ENCODE measurements at regions not wholly inside any gene's neighbourhood (a gene's known extent, or its start where the extent isn't known, plus 50 kb on each side); places are given as distances from the start of the nearest gene placed in this dataset.

- no peak for TF ChIP-seq NFIC (IDR thresholded peaks at IDR 0.05)
- no peak for TF ChIP-seq TAF1 (IDR thresholded peaks at IDR 0.05; ENCODE audit: low read depth)
- no peak for TF ChIP-seq FOXM1 (IDR thresholded peaks at IDR 0.05; ENCODE audit: borderline replicate concordance, low read depth)
- TF ChIP-seq, protein P1, sequence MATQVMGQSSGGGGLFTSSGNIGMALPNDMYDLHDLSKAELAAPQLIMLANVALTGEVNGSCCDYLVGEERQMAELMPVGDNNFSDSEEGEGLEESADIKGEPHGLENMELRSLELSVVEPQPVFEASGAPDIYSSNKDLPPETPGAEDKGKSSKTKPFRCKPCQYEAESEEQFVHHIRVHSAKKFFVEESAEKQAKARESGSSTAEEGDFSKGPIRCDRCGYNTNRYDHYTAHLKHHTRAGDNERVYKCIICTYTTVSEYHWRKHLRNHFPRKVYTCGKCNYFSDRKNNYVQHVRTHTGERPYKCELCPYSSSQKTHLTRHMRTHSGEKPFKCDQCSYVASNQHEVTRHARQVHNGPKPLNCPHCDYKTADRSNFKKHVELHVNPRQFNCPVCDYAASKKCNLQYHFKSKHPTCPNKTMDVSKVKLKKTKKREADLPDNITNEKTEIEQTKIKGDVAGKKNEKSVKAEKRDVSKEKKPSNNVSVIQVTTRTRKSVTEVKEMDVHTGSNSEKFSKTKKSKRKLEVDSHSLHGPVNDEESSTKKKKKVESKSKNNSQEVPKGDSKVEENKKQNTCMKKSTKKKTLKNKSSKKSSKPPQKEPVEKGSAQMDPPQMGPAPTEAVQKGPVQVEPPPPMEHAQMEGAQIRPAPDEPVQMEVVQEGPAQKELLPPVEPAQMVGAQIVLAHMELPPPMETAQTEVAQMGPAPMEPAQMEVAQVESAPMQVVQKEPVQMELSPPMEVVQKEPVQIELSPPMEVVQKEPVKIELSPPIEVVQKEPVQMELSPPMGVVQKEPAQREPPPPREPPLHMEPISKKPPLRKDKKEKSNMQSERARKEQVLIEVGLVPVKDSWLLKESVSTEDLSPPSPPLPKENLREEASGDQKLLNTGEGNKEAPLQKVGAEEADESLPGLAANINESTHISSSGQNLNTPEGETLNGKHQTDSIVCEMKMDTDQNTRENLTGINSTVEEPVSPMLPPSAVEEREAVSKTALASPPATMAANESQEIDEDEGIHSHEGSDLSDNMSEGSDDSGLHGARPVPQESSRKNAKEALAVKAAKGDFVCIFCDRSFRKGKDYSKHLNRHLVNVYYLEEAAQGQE (IDR thresholded peaks at IDR 0.05; ENCODE audit: low read depth): no peak
- TF ChIP-seq YY1 (IDR thresholded peaks at IDR 0.05; ENCODE audit: low read depth): no peak
- TF ChIP-seq EP300 (IDR thresholded peaks at IDR 0.05; ENCODE audit: borderline replicate concordance): no peak
- TF ChIP-seq EGR1 (IDR thresholded peaks at IDR 0.05): no peak
- TF ChIP-seq TCF12 (IDR thresholded peaks at IDR 0.05; ENCODE audit: low read depth): no peak
- TF ChIP-seq TEAD4 (IDR thresholded peaks at IDR 0.05): no peak
- TF ChIP-seq, protein P2, sequence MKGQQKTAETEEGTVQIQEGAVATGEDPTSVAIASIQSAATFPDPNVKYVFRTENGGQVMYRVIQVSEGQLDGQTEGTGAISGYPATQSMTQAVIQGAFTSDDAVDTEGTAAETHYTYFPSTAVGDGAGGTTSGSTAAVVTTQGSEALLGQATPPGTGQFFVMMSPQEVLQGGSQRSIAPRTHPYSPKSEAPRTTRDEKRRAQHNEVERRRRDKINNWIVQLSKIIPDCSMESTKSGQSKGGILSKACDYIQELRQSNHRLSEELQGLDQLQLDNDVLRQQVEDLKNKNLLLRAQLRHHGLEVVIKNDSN (IDR thresholded peaks at IDR 0.05): no peak
- TF ChIP-seq CEBPB (IDR thresholded peaks at IDR 0.05): no peak
- TF ChIP-seq, protein P3, sequence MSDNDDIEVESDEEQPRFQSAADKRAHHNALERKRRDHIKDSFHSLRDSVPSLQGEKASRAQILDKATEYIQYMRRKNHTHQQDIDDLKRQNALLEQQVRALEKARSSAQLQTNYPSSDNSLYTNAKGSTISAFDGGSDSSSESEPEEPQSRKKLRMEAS (IDR thresholded peaks at IDR 0.05): no peak
- no peak for TF ChIP-seq CREB1 (IDR thresholded peaks at IDR 0.05; ENCODE audit: low read depth)
- TF ChIP-seq ZBTB7A (IDR thresholded peaks at IDR 0.05; ENCODE audit: low read depth): no peak
- no peak for TF ChIP-seq RAD21 (IDR thresholded peaks at IDR 0.05; ENCODE audit: low read depth)
These were observed 383.5 kb downstream of the C6orf118 start for GRCh38 chr6:164925681-164926530.

DNA sequence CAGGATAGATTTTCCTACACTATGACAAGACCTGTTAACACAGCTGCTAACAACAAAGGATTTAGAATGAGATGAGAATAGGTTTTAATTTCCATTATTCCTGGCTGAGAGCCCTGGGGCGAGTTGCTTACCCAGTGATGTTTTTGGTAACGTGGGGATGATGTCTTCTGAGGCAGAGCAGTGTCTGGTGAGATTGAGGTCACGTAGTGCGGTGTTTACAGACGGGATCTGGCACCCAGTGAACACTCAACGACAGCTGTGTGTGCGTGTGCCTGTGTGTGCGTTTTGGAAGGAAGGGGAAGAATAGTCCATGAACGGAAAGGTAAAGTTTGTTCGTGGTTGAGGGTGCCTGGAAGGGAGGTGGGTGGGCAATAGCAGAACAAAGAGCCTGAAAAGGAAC, 384.7 kb downstream of the C6orf118 start:
- TF ChIP-seq NFIC (IDR thresholded peaks at IDR 0.05) (no peak), CEBPB (IDR thresholded peaks at IDR 0.05) (no peak), TAF1 (IDR thresholded peaks at IDR 0.05; ENCODE audit: low read depth) (no peak), CREB1 (IDR thresholded peaks at IDR 0.05; ENCODE audit: low read depth) (no peak), RAD21 (IDR thresholded peaks at IDR 0.05; ENCODE audit: low read depth) (no peak), ZBTB7A (IDR thresholded peaks at IDR 0.05; ENCODE audit: low read depth) (no peak), EGR1 (IDR thresholded peaks at IDR 0.05) (no peak), FOXM1 (IDR thresholded peaks at IDR 0.05; ENCODE audit: borderline replicate concordance, low read depth) (no peak), YY1 (IDR thresholded peaks at IDR 0.05; ENCODE audit: low read depth) (no peak)
- TF ChIP-seq, protein P3 (IDR thresholded peaks at IDR 0.05): no peak

- TF ChIP-seq, protein P2 (IDR thresholded peaks at IDR 0.05): no peak
- TF ChIP-seq TAF1 (IDR thresholded peaks at IDR 0.05; ENCODE audit: low read depth): no peak
- no peak for TF ChIP-seq NFIC (IDR thresholded peaks at IDR 0.05)
- TF ChIP-seq RAD21 (IDR thresholded peaks at IDR 0.05; ENCODE audit: low read depth): no peak
- TF ChIP-seq CREB1 (IDR thresholded peaks at IDR 0.05; ENCODE audit: low read depth): no peak
- TF ChIP-seq ZBTB7A (IDR thresholded peaks at IDR 0.05; ENCODE audit: low read depth): no peak
- TF ChIP-seq FOXM1 (IDR thresholded peaks at IDR 0.05; ENCODE audit: borderline replicate concordance, low read depth): no peak
- no peak for TF ChIP-seq EP300 (IDR thresholded peaks at IDR 0.05; ENCODE audit: borderline replicate concordance)
- TF ChIP-seq TEAD4 (IDR thresholded peaks at IDR 0.05): no peak
- TF ChIP-seq CEBPB (IDR thresholded peaks at IDR 0.05): no peak
- TF ChIP-seq, protein P3 (IDR thresholded peaks at IDR 0.05): no peak
- no peak for TF ChIP-seq YY1 (IDR thresholded peaks at IDR 0.05; ENCODE audit: low read depth)
- no peak for TF ChIP-seq EGR1 (IDR thresholded peaks at IDR 0.05)
- TF ChIP-seq, protein P1 (IDR thresholded peaks at IDR 0.05; ENCODE audit: low read depth): no peak
- no peak for TF ChIP-seq TCF12 (IDR thresholded peaks at IDR 0.05; ENCODE audit: low read depth)
These were observed 392.2 kb downstream of the C6orf118 start for GRCh38 chr6:164917211-164917610.

- TF ChIP-seq TCF12 (IDR thresholded peaks at IDR 0.05; ENCODE audit: low read depth): no peak
- no peak for TF ChIP-seq EGR1 (IDR thresholded peaks at IDR 0.05)
- no peak for TF ChIP-seq RAD21 (IDR thresholded peaks at IDR 0.05; ENCODE audit: low read depth)
- TF ChIP-seq, protein P3 (IDR thresholded peaks at IDR 0.05): no peak
- no peak for TF ChIP-seq CREB1 (IDR thresholded peaks at IDR 0.05; ENCODE audit: low read depth)
- TF ChIP-seq TAF1 (IDR thresholded peaks at IDR 0.05; ENCODE audit: low read depth): no peak
- TF ChIP-seq FOXM1 (IDR thresholded peaks at IDR 0.05; ENCODE audit: borderline replicate concordance, low read depth): no peak
- no peak for TF ChIP-seq CEBPB (IDR thresholded peaks at IDR 0.05)
- TF ChIP-seq, protein P1 (IDR thresholded peaks at IDR 0.05; ENCODE audit: low read depth): no peak
- no peak for TF ChIP-seq TEAD4 (IDR thresholded peaks at IDR 0.05)
- TF ChIP-seq ZBTB7A (IDR thresholded peaks at IDR 0.05; ENCODE audit: low read depth): no peak
- TF ChIP-seq EP300 (IDR thresholded peaks at IDR 0.05; ENCODE audit: borderline replicate concordance): no peak
- TF ChIP-seq NFIC (IDR thresholded peaks at IDR 0.05): no peak
These were observed 393.3 kb downstream of the C6orf118 start for GRCh38 chr6:164916087-164916486.
